ENCODE measurements at regions not wholly inside any gene's neighbourhood (a gene's known extent, or its start where the extent isn't known, plus 50 kb on each side); places are given as distances from the start of the nearest gene placed in this dataset.

DNA sequence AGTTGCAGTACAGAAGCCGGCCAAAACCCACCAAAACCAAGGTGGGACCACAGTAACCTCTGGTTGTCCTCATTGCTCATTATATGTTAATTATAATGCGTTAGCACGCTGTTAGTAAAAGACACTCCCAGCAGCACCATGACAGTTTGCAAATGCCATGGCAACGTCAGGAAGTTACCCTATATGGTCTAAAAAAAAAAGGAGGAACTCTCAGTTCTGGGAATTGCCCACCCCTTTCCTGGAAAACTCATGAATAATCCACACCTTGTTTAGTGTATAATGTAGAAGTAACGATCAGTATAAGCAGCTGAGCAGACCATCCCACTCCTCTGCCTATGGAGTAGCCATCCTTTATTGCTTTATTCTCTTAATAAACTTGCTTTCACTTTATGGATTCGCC lies 148.6 kb upstream of the EXOC2 start:
- Mint-ChIP-seq H3K9me3 (peaks cover 4% of the 10 kb centered on the region), H3K27ac (ENCODE audit: unreplicated experiment) (no peak overlapping the region), H3K4me3 (no peak overlapping the region), H3K27me3 (ENCODE audit: low read depth) (peaks cover 5% of the 10 kb centered on the region), H3K36me3 (ENCODE audit: low read depth) (no peaks in the 10 kb centered on the region), H3K4me1 (peaks cover 7% of the 10 kb centered on the region)
- DNase-seq (ENCODE audit: low read depth, low spot score): no peak
- TF ChIP-seq, protein P1, sequence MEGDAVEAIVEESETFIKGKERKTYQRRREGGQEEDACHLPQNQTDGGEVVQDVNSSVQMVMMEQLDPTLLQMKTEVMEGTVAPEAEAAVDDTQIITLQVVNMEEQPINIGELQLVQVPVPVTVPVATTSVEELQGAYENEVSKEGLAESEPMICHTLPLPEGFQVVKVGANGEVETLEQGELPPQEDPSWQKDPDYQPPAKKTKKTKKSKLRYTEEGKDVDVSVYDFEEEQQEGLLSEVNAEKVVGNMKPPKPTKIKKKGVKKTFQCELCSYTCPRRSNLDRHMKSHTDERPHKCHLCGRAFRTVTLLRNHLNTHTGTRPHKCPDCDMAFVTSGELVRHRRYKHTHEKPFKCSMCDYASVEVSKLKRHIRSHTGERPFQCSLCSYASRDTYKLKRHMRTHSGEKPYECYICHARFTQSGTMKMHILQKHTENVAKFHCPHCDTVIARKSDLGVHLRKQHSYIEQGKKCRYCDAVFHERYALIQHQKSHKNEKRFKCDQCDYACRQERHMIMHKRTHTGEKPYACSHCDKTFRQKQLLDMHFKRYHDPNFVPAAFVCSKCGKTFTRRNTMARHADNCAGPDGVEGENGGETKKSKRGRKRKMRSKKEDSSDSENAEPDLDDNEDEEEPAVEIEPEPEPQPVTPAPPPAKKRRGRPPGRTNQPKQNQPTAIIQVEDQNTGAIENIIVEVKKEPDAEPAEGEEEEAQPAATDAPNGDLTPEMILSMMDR (conservative IDR thresholded peaks at IDR 0.05): no peak

DNA sequence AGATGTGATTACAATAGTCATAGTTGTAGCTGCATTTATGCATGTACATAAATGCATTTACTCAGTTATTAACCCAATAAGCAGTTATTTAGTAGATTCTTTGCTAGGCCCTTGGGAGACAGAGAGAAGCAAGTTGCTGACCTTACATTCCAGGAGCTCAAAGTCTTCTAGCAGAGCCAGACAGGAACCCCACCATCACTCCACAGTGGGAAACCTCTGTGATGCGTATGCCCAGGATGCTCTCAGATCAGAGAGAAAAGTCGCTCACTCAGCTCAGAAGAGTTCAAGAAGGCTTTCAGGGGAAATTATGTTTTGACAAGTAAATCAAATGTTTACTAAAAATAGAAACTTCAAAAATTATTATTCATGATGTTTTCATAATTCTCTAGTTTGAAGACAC lies 146.3 kb upstream of the EXOC2 start:
- H3K4me3 Mint-ChIP-seq: no peak overlapping the region

DNA sequence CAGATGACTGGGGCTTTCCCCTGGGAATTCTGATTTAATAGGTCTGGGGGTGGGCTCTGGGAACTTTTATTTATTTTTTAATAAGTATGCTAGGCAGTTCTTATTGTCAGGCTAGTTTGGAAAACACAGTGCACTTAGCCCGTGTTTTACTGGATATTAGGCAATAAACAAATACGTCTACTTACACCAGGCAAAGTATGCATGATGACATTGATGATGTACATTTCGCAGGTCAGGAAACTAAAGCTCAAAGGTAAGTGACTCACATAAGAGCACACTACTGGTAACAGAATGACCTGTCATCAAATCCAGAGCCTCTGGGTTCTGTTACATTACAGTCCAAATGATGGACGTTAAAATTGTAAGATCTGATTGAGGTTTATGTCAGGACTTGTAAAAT lies 144.4 kb upstream of the EXOC2 start:
- TF ChIP-seq, protein P1 (conservative IDR thresholded peaks at IDR 0.05): no peak
- H3K9me3 Mint-ChIP-seq: peaks cover 8% of the 10 kb centered on the region
- peaks cover 3% of the 10 kb centered on the region for H3K36me3 Mint-ChIP-seq (ENCODE audit: low read depth)
- H3K27ac Mint-ChIP-seq (ENCODE audit: unreplicated experiment): no peak overlapping the region
- H3K4me3 Mint-ChIP-seq: no peak overlapping the region
- peaks cover 12% of the 10 kb centered on the region for H3K27me3 Mint-ChIP-seq (ENCODE audit: low read depth)
- DNase-seq (ENCODE audit: low read depth, low spot score): no peak
- peaks cover 6% of the 10 kb centered on the region for H3K4me1 Mint-ChIP-seq

More for the DNA sequence above, 146.3 kb upstream of the EXOC2 start:
- peaks cover 9% of the 10 kb centered on the region for H3K27me3 Mint-ChIP-seq (ENCODE audit: low read depth)
- TF ChIP-seq, protein P1 (conservative IDR thresholded peaks at IDR 0.05): no peak
- peaks cover 4% of the 10 kb centered on the region for H3K9me3 Mint-ChIP-seq
- DNase-seq (ENCODE audit: low read depth, low spot score): no peak
- H3K27ac Mint-ChIP-seq (ENCODE audit: unreplicated experiment): no peak overlapping the region
- no peaks in the 10 kb centered on the region for H3K36me3 Mint-ChIP-seq (ENCODE audit: low read depth)
- peaks cover 7% of the 10 kb centered on the region for H3K4me1 Mint-ChIP-seq

DNA sequence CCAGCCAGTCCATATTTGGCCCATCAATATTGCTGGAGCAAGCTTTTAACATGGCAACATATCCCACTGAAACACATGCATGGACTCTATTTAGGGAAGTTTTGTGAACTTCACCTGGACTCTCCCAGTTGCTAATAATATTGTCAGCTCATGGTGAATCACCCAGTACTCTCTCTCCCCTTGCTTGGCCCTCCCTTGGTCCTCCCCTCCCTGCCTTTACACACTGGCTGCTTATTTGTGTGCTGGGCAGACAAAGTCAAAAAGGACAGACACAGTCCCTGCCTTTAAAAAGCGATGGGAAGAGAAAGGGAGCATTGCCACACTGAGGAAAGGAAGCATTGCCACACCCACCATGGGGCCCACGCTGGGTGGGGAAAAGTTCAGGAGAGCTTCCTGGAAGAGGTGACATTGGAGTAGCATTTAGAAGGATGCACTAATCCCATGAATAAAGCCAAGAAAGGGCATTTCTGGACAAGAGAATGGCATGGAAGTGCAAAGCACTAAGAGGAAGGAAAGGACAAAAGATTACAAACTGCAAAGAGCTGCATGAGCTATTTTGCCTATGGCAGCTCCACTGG lies 143.4 kb upstream of the EXOC2 start:
- Mint-ChIP-seq H3K27me3 (ENCODE audit: low read depth) (peaks cover 12% of the 10 kb centered on the region), H3K4me3 (no peak overlapping the region), H3K4me1 (no peaks in the 10 kb centered on the region), H3K27ac (ENCODE audit: unreplicated experiment) (no peak overlapping the region), H3K9me3 (peaks cover 8% of the 10 kb centered on the region), H3K36me3 (ENCODE audit: low read depth) (peaks cover 3% of the 10 kb centered on the region)
- DNase-seq (ENCODE audit: low read depth, low spot score): no peak
- TF ChIP-seq, protein P1 (conservative IDR thresholded peaks at IDR 0.05): no peak

DNA sequence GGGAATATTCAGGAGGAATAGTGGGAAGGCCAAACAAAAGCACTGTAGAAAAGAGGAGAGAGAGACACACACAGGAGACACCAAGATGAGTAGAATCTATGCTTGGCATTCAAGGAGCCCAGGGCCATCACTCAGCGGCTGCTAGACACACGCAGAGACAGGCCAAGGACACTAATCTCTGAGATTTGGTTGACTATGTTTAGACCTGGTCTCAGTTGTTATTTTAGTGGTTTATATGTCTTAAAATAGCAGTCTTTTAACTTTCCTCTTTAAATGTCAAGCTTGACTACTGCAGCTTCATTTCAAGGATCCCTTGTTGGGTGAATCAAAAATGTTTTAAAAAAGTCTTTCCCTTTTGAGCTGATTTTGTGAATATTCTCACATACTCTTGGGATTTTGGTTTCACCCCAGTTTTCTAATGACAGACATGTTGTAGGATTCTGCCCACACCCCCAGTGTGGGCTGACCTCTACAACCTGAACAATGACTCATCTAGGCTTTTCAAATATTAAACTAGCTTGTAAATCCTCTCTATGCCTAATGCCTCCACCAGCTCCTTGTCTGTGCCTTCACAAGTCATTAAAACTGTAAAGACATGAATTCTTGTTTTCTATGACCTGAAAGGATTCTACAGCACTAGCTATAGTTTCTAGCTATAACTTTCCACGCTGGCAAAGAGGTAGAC lies 142.7 kb upstream of the EXOC2 start:
- DNase-seq (ENCODE audit: low read depth, low spot score): no peak
- peaks cover 3% of the 10 kb centered on the region for H3K36me3 Mint-ChIP-seq (ENCODE audit: low read depth)
- H3K27me3 Mint-ChIP-seq (ENCODE audit: low read depth): peaks cover 12% of the 10 kb centered on the region
- H3K4me3 Mint-ChIP-seq: no peak overlapping the region
- TF ChIP-seq, protein P1 (conservative IDR thresholded peaks at IDR 0.05): no peak
- H3K4me1 Mint-ChIP-seq: no peaks in the 10 kb centered on the region
- H3K9me3 Mint-ChIP-seq: peaks cover 4% of the 10 kb centered on the region
- no peak overlapping the region for H3K27ac Mint-ChIP-seq (ENCODE audit: unreplicated experiment)
